ENCODE measurements at regions not wholly inside any gene's neighbourhood (a gene's known extent, or its start where the extent isn't known, plus 50 kb on each side); places are given as distances from the start of the nearest gene placed in this dataset.

DNA sequence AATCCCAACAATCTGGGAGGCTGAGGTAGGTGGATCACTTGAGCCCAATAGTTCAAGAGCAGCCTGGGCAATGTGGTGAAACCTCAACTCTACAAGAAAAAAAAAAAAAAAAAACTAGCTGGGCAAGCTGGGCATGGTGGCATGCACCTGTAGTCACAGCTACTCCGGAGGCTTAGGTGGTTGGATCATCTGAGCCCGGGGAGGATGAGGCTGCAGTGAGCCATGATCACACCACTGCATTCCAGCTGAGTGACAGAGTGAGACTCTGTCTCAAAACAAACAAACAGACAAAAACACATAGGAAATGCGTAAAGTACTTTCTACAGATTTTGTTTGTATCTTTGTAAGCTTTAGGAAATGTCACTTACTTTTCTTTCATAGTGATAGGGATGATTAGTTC is 307.2 kb upstream of the NR3C2 start:
- 0% methylated on average over 3 of the region's 3 CpGs for WGBS (ENCODE audit: low lambda C conversion rate)
- no peak overlapping the region for H3K9ac ChIP-seq
- no peaks in the 10 kb centered on the region for H3K4me1 ChIP-seq (ENCODE audit: control insufficient read depth in 1 of 2, insufficient read depth in 2 of 2, low read depth in 1 of 2, low read length in 1 of 2)
- H3K9me3 ChIP-seq, result no peaks in the 10 kb centered on the region
- TF ChIP-seq GABPA (IDR thresholded peaks at IDR 0.05; ENCODE audit: low read depth), result no peak
- TF ChIP-seq, protein P1, sequence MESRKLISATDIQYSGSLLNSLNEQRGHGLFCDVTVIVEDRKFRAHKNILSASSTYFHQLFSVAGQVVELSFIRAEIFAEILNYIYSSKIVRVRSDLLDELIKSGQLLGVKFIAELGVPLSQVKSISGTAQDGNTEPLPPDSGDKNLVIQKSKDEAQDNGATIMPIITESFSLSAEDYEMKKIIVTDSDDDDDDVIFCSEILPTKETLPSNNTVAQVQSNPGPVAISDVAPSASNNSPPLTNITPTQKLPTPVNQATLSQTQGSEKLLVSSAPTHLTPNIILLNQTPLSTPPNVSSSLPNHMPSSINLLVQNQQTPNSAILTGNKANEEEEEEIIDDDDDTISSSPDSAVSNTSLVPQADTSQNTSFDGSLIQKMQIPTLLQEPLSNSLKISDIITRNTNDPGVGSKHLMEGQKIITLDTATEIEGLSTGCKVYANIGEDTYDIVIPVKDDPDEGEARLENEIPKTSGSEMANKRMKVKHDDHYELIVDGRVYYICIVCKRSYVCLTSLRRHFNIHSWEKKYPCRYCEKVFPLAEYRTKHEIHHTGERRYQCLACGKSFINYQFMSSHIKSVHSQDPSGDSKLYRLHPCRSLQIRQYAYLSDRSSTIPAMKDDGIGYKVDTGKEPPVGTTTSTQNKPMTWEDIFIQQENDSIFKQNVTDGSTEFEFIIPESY (IDR thresholded peaks at IDR 0.05; ENCODE audit: borderline replicate concordance, low read depth), result no peak
- DNase-seq, result no peak
- no peaks in the 10 kb centered on the region for H3K79me2 ChIP-seq (ENCODE audit: insufficient read depth)
- ChIA-PET POLR2A (no interaction called here), CTCF (no interaction called here)
- no peaks in the 10 kb centered on the region for H3F3A ChIP-seq (replicated peaks; ENCODE audit: insufficient read depth)
- H3K36me3 ChIP-seq (replicated peaks in 1 of 2; ENCODE audit: control insufficient read depth in 1 of 2, insufficient read depth in 2 of 2, low read length in 1 of 2), result no peaks in the 10 kb centered on the region
- H4K20me1 ChIP-seq (ENCODE audit: insufficient read depth), result no peaks in the 10 kb centered on the region
- no peak overlapping the region for H2AFZ ChIP-seq (ENCODE audit: low read depth)
- H3K4me3 ChIP-seq (ENCODE audit: low read depth in 2 of 2, low read length in 1 of 2), result no peak overlapping the region
- H3K4me2 ChIP-seq, result no peak overlapping the region
- H3K27ac ChIP-seq (ENCODE audit: low read depth in 2 of 2, low read length in 1 of 2), result no peak overlapping the region
- H3K9me2 ChIP-seq, result no peaks in the 10 kb centered on the region
- H3K27me3 ChIP-seq (ENCODE audit: insufficient read depth), result no peaks in the 10 kb centered on the region

DNA sequence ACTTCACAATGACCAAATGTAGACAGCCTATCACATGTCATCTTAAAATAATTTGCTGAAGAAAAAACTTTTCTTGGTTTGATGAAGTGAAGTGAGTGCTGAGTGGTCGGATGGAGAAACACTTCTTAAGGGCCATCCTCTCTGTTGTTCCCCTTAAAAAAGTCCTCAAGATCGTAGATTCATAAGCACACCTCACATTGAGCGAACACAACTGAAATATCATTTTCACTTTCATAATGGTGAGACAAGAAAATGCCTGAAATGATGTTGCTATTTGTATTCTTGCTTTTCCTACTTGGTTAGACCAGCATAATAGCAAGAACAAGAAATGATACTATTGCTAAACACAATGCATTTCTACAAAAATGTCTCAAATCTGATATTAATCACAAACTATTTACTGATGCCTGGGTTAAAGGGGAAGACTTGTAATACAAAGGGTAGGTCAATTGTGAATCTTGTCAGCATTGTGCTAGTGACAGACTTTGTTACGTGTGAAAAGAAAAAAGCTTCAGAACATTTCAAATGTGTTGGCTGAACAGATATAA is 305.6 kb upstream of the NR3C2 start:
- H3K9ac ChIP-seq, result no peak overlapping the region
- DNase-seq, result no peak
- TF ChIP-seq, protein P2, sequence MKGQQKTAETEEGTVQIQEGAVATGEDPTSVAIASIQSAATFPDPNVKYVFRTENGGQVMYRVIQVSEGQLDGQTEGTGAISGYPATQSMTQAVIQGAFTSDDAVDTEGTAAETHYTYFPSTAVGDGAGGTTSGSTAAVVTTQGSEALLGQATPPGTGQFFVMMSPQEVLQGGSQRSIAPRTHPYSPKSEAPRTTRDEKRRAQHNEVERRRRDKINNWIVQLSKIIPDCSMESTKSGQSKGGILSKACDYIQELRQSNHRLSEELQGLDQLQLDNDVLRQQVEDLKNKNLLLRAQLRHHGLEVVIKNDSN (IDR thresholded peaks at IDR 0.05; ENCODE audit: borderline replicate concordance, low read depth), result no peak
- TF ChIP-seq SIN3A (IDR thresholded peaks at IDR 0.05; ENCODE audit: borderline replicate concordance, low read depth, low read length) (no peak), NRF1 (IDR thresholded peaks at IDR 0.05; ENCODE audit: low read depth, low read length) (no peak), TEAD4 (IDR thresholded peaks at IDR 0.05; ENCODE audit: borderline replicate concordance, insufficient read depth) (no peak), RAD21 (IDR thresholded peaks at IDR 0.05; ENCODE audit: low read length) (no peak), GATA2 (CRISPR knock-in tag; IDR thresholded peaks at IDR 0.05) (no peak), EP300 (IDR thresholded peaks at IDR 0.05; ENCODE audit: borderline replicate concordance in 1 of 2, low read depth in 1 of 2, low read length in 1 of 2) (no peak), MEF2A (IDR thresholded peaks at IDR 0.05; ENCODE audit: borderline replicate concordance, low read depth) (no peak), EZH2phosphoT487 (IDR thresholded peaks at IDR 0.05; ENCODE audit: borderline replicate concordance, low read depth) (no peak)
- TF ChIP-seq, protein P3, sequence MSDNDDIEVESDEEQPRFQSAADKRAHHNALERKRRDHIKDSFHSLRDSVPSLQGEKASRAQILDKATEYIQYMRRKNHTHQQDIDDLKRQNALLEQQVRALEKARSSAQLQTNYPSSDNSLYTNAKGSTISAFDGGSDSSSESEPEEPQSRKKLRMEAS (IDR thresholded peaks at IDR 0.05; ENCODE audit: low read depth), result no peak
- TF ChIP-seq, protein P4, sequence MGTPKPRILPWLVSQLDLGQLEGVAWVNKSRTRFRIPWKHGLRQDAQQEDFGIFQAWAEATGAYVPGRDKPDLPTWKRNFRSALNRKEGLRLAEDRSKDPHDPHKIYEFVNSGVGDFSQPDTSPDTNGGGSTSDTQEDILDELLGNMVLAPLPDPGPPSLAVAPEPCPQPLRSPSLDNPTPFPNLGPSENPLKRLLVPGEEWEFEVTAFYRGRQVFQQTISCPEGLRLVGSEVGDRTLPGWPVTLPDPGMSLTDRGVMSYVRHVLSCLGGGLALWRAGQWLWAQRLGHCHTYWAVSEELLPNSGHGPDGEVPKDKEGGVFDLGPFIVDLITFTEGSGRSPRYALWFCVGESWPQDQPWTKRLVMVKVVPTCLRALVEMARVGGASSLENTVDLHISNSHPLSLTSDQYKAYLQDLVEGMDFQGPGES (IDR thresholded peaks at IDR 0.05; ENCODE audit: low read depth, low read length), result no peak
- TF ChIP-seq, protein P5, sequence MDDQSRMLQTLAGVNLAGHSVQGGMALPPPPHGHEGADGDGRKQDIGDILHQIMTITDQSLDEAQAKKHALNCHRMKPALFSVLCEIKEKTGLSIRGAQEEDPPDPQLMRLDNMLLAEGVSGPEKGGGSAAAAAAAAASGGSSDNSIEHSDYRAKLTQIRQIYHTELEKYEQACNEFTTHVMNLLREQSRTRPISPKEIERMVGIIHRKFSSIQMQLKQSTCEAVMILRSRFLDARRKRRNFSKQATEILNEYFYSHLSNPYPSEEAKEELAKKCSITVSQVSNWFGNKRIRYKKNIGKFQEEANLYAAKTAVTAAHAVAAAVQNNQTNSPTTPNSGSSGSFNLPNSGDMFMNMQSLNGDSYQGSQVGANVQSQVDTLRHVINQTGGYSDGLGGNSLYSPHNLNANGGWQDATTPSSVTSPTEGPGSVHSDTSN (IDR thresholded peaks at IDR 0.05), result no peak
- TF ChIP-seq, protein P6, sequence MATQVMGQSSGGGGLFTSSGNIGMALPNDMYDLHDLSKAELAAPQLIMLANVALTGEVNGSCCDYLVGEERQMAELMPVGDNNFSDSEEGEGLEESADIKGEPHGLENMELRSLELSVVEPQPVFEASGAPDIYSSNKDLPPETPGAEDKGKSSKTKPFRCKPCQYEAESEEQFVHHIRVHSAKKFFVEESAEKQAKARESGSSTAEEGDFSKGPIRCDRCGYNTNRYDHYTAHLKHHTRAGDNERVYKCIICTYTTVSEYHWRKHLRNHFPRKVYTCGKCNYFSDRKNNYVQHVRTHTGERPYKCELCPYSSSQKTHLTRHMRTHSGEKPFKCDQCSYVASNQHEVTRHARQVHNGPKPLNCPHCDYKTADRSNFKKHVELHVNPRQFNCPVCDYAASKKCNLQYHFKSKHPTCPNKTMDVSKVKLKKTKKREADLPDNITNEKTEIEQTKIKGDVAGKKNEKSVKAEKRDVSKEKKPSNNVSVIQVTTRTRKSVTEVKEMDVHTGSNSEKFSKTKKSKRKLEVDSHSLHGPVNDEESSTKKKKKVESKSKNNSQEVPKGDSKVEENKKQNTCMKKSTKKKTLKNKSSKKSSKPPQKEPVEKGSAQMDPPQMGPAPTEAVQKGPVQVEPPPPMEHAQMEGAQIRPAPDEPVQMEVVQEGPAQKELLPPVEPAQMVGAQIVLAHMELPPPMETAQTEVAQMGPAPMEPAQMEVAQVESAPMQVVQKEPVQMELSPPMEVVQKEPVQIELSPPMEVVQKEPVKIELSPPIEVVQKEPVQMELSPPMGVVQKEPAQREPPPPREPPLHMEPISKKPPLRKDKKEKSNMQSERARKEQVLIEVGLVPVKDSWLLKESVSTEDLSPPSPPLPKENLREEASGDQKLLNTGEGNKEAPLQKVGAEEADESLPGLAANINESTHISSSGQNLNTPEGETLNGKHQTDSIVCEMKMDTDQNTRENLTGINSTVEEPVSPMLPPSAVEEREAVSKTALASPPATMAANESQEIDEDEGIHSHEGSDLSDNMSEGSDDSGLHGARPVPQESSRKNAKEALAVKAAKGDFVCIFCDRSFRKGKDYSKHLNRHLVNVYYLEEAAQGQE (IDR thresholded peaks at IDR 0.05; ENCODE audit: low read depth, low read length), result no peak
- no peaks in the 10 kb centered on the region for H3K9me3 ChIP-seq
- no peaks in the 10 kb centered on the region for H3K27me3 ChIP-seq (ENCODE audit: insufficient read depth)
- no peak overlapping the region for H2AFZ ChIP-seq (ENCODE audit: low read depth)
- H3K4me2 ChIP-seq, result no peak overlapping the region
- no peaks in the 10 kb centered on the region for H3F3A ChIP-seq (replicated peaks; ENCODE audit: insufficient read depth)
- 2% methylated on average over 4 of the region's 4 CpGs for WGBS (ENCODE audit: low lambda C conversion rate)
- no peak overlapping the region for H3K4me3 ChIP-seq (ENCODE audit: low read depth in 2 of 2, low read length in 1 of 2)
- H3K9me2 ChIP-seq, result peaks cover 5% of the 10 kb centered on the region; the same call in 1 of the 2 replicates
- ChIA-PET POLR2A (no interaction called here), CTCF (no interaction called here)
- no peaks in the 10 kb centered on the region for H3K4me1 ChIP-seq (ENCODE audit: control insufficient read depth in 1 of 2, insufficient read depth in 2 of 2, low read depth in 1 of 2, low read length in 1 of 2)
- H3K27ac ChIP-seq (ENCODE audit: low read depth in 2 of 2, low read length in 1 of 2), result no peak overlapping the region
- H3K36me3 ChIP-seq (replicated peaks in 1 of 2; ENCODE audit: control insufficient read depth in 1 of 2, insufficient read depth in 2 of 2, low read length in 1 of 2), result no peaks in the 10 kb centered on the region
- no peaks in the 10 kb centered on the region for H3K79me2 ChIP-seq (ENCODE audit: insufficient read depth)
- H4K20me1 ChIP-seq (ENCODE audit: insufficient read depth), result no peaks in the 10 kb centered on the region

Measured in SK-N-SH (cell line).